Mesothelial cell of epicardium (in vitro differentiated cells): ENCODE measurements at regions not wholly inside any gene's neighbourhood (a gene's known extent, or its start where the extent isn't known, plus 50 kb on each side); places are given as distances from the start of the nearest gene placed in this dataset.

Source experiments
- DNase-seq, 2 experiments: peaks; one replicate each; pipeline ENCODE4 v3.0.0; 2021; ENCODE audit warnings: low spot score in 2 of 2; ENCODE audit not compliant: unreplicated experiment in 2 of 2
- H3K27ac Mint-ChIP-seq: 2 replicates; pipeline ENCODE4 v1.8.0; 2021; ENCODE audit warnings: mixed read lengths
- H3K27me3 Mint-ChIP-seq: 2 replicates; pipeline ENCODE4 v1.8.0; 2021; ENCODE audit warnings: low read depth, mixed read lengths
- H3K36me3 Mint-ChIP-seq: 2 replicates; pipeline ENCODE4 v1.8.0; 2021; ENCODE audit warnings: mixed read lengths
- H3K4me1 Mint-ChIP-seq: 2 replicates; pipeline ENCODE4 v1.8.0; 2021; ENCODE audit warnings: mixed read lengths
- H3K4me3 Mint-ChIP-seq: 2 replicates; pipeline ENCODE4 v1.8.0; 2021; ENCODE audit warnings: mild to moderate bottlenecking, moderate library complexity, mixed read lengths
- H3K9me3 Mint-ChIP-seq: 2 replicates; pipeline ENCODE4 v1.8.0; 2021; ENCODE audit warnings: mixed read lengths
- TF ChIP-seq, protein P1 (sequence below): fragments of 200-600 bp; sonication (generic); IDR thresholded peaks from one replicate; pipeline ENCODE4 v1.5.0; 2021; ENCODE audit warnings: antibody characterized with exemption; ENCODE audit not compliant: unreplicated experiment

DNA sequence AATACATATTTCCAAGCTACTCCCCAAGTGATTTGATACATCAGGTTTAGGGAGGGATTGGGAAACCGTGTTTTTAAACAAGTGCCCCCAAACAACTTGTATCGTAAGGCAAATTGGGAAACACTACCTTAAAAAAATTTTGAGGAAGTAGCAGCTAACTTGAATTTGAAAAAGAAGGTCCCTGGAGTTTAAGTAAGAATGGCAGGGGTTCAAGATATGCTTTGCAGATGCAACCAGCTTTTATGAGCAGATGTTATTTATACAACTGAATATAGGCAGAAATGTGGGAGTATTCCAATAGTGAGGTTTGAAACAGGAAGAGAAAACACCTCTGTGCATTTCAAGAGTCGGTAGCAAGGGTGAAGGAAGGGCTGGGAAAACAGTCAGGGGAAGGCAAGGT, 139.6 kb downstream of the IL20RB start:
- DNase-seq = no peak
- no peak overlapping the region for H3K4me3 Mint-ChIP-seq
- H3K27me3 Mint-ChIP-seq = peaks cover 24% of the 10 kb centered on the region

DNA sequence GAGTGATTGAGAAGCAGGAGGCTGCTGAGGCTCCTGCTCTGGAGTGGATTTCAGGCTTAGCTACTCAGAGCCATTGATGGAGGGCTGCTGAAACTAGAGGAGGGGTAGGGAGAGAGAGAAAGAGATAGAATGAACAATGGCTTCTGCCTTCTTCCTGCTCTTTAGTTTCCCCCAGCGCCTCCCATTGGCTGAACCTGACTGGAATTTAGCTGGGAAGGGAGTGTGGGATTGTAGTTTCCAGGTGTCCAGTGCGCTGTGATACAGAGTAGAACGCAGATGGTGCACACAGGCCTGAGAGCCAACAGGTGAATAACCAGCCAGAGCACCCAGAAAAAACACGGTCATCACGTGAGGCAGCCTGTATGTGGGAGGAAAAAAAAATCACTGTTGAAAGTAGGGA, 140.1 kb downstream of the IL20RB start:
- Mint-ChIP-seq H3K36me3 (no peaks in the 10 kb centered on the region), H3K27ac (no peak overlapping the region), H3K4me1 (no peaks in the 10 kb centered on the region), H3K4me3 (no peak overlapping the region), H3K9me3 (no peaks in the 10 kb centered on the region), H3K27me3 (peaks cover 21% of the 10 kb centered on the region)
- no peak for DNase-seq
- TF ChIP-seq, protein P1, sequence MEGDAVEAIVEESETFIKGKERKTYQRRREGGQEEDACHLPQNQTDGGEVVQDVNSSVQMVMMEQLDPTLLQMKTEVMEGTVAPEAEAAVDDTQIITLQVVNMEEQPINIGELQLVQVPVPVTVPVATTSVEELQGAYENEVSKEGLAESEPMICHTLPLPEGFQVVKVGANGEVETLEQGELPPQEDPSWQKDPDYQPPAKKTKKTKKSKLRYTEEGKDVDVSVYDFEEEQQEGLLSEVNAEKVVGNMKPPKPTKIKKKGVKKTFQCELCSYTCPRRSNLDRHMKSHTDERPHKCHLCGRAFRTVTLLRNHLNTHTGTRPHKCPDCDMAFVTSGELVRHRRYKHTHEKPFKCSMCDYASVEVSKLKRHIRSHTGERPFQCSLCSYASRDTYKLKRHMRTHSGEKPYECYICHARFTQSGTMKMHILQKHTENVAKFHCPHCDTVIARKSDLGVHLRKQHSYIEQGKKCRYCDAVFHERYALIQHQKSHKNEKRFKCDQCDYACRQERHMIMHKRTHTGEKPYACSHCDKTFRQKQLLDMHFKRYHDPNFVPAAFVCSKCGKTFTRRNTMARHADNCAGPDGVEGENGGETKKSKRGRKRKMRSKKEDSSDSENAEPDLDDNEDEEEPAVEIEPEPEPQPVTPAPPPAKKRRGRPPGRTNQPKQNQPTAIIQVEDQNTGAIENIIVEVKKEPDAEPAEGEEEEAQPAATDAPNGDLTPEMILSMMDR = no peak

More for the DNA sequence above, 139.6 kb downstream of the IL20RB start:
- H3K36me3 Mint-ChIP-seq = no peaks in the 10 kb centered on the region
- no peaks in the 10 kb centered on the region for H3K9me3 Mint-ChIP-seq
- TF ChIP-seq, protein P1 = no peak
- H3K27ac Mint-ChIP-seq = no peak overlapping the region
- H3K4me1 Mint-ChIP-seq = no peaks in the 10 kb centered on the region

DNA sequence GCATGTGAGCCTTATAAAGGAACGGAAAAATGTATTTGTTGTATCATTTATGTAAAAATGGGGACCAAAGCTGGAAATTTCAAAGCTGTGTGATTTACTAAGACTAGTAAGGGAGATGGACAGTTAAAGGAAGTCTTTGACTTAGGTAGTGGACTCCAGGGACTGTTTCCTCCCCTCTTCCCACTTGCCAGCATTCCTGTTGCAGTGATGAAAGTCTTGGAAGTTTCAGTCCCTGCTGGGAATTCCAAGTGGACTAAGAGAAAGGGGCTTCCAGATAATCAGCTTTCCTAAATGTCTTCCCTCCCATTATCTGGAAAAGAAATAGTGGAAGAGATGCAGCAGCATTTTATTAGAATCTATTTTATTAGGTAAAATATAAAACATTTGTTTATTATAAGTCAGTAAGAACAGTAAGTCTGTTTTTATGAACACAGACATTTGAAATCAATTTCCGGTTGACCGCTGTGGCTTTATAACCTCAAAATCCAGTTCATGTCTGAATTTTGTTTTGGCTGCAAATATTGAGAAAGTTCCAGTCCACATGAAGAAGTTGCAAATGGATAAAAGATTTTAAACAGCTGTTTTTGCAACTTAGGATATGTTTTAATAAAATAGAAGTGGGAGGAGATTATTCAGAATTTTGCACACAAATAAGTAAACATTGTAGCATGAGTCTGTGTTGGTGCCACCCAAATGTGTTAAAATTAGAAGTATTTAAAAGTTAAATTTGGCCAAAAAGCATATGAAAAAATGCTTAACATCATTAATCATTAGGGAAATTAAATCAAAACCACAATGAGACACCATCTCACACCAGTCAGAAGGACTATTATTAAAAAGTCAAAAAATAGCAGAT, 141.8 kb downstream of the IL20RB start:
- TF ChIP-seq, protein P1 = no peak
- H3K27me3 Mint-ChIP-seq = peaks cover 21% of the 10 kb centered on the region
- no peak overlapping the region for H3K27ac Mint-ChIP-seq
- no peaks in the 10 kb centered on the region for H3K36me3 Mint-ChIP-seq
- no peaks in the 10 kb centered on the region for H3K9me3 Mint-ChIP-seq
- no peaks in the 10 kb centered on the region for H3K4me1 Mint-ChIP-seq
- H3K4me3 Mint-ChIP-seq = no peak overlapping the region
- DNase-seq = no peak

DNA sequence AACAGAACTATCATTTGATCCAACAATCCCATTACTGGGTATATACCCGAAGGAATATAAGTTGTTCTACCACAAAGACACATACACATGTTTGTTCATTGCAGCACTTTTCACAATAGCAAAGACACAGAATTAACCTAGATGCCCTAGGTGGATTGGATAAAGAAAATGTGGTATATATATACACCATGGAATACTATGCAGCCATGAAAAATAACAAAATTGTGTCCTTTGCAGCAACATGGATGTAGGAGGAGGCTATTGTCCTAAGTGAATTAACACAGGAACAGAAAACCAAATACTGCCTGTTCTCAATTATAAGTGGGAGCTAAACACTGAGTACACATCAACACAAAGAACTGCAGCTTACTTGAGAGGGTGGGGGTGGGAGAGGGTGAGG, 142.5 kb downstream of the IL20RB start:
- Mint-ChIP-seq H3K4me3 (no peak overlapping the region), H3K9me3 (no peaks in the 10 kb centered on the region), H3K27me3 (peaks cover 21% of the 10 kb centered on the region), H3K4me1 (no peaks in the 10 kb centered on the region), H3K27ac (no peak overlapping the region), H3K36me3 (no peaks in the 10 kb centered on the region)
- DNase-seq = no peak
- TF ChIP-seq, protein P1 = no peak

DNA sequence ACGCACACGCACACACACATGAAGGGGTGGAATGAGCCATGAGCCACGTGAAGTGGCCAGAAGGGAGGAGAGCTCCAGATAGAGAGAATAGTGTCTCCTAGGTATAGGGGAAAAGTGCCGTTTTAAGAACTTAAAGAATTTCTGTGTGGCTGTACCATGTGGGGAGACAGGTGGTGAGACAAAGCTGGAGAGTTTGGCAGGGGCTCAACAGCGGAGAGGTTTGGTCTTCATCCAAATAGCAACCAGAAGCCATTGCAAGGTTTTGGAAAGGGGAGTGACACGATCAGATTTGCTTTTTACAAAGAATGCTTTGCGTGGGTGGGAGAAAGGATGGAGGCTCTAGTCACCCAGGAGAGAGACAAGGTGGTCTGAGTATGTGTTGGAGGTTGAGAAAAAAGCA, 146.0 kb downstream of the IL20RB start:
- H3K4me1 Mint-ChIP-seq = no peaks in the 10 kb centered on the region
- H3K27me3 Mint-ChIP-seq = peaks cover 30% of the 10 kb centered on the region
- no peak overlapping the region for H3K4me3 Mint-ChIP-seq
- H3K36me3 Mint-ChIP-seq = no peaks in the 10 kb centered on the region
- no peak for DNase-seq
- TF ChIP-seq, protein P1 = no peak
- no peaks in the 10 kb centered on the region for H3K9me3 Mint-ChIP-seq
- H3K27ac Mint-ChIP-seq = no peak overlapping the region
